HG02840 (cell line): ENCODE measurements at regions not wholly inside any gene's neighbourhood (a gene's known extent, or its start where the extent isn't known, plus 50 kb on each side); places are given as distances from the start of the nearest gene placed in this dataset.
"Not testable (repeated sequence)": the region's sequence is repeated elsewhere in the genome, so short reads cannot be mapped to it uniquely, and the experiment has no call there.

Experiments used
- ATAC-seq: cut with Tn5 transposase; IDR thresholded peaks from one replicate; pipeline ENCODE4 v1.9.1; 2021; ENCODE audit warnings: mild to moderate bottlenecking, moderate library complexity, moderate number of reproducible peaks; ENCODE audit not compliant: unreplicated experiment, low FRiP score

DNA sequence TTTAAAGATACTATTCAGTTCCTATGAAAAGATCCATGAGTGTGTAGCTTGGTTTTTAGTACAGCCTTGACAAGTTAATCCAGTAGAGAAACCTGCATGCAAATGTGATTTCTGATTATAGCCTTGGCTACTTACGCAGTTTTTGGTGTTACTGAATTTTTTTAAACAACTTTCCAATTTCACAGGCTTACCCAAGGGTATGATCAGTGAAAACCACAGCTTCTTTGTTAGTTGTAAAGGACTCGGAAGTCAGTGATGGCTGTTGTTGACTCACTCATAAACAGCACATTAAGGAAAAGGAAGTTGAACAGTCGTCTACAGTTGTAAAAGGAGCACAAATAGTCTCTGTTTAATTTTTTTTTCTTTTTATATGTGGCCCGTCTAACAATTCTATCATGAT lies 924.6 kb upstream of the ADAMTS5 start:
- not testable (repeated sequence) for ATAC-seq

- ATAC-seq = not testable (repeated sequence)
These were observed 921.0 kb upstream of the ADAMTS5 start for GRCh38 chr21:27887808-27888455.

DNA sequence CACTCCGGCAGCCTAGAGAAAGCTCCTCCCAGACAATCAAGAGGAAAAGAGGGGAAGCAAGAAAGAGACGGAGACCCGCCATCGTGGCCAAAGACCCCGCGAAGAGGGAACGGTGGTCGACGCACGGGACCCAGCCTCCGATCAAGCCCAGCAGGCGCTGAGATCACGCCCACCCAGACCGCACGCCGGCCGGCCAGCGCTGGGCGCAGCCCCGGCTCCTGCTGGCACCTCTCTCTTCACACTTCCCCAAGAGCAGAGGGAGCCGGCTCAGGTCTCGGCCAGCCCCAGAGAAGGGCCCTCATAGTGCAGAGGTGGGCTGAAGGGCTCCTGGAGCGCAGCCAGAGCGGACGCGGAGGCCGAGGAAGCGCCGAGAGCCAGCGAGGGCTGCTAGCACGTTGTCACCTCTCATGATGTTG lies 918.4 kb upstream of the ADAMTS5 start:
- ATAC-seq = no peak

DNA sequence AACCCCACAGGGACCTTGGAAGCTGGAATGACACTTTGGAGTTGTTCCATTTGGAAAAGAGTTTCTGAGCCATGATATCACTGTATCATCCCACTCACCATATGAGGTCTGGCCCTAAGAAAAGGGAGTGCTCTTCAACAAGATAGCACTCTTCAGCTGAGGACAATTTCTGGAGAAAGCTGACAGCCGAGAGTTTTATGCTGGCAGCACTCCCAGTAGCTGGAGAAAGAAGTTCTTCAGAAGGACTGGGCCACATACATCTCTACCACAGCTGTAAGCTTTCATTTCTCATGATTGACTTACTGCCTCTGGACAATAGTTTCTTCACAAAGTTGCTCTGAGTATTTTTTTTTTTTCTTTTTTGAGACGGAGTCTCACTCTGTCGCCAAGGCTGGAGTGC lies 914.4 kb upstream of the ADAMTS5 start:
- not testable (repeated sequence) for ATAC-seq

GRCh38 chr21:27872411-27872810 lies 905.5 kb upstream of the ADAMTS5 start:
- ATAC-seq = not testable (repeated sequence)

DNA sequence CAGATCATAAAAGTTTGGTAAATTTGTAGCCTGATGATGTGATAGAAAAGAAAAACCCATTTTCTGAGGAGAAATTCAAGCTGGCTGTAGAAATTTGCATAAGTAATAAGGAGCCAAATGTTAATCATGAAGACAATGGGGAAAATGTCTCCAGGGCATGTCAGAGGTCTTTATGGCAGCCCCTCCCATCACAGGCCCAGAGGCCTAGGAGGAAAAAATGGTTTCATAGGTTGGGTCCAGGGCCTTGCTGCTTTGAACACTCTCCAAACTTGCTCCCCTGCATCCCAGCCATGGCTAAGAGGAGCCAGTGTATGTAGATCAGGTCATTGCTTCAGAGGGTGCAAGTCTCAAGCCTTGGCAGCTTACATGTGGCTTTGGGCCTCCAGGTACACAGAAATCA lies 903.9 kb upstream of the ADAMTS5 start:
- ATAC-seq = not testable (repeated sequence)

- not testable (repeated sequence) for ATAC-seq
These were observed 893.5 kb upstream of the ADAMTS5 start for GRCh38 chr21:27860314-27860955.

- not testable (repeated sequence) for ATAC-seq
These were observed 891.4 kb upstream of the ADAMTS5 start for GRCh38 chr21:27858053-27858825.

DNA sequence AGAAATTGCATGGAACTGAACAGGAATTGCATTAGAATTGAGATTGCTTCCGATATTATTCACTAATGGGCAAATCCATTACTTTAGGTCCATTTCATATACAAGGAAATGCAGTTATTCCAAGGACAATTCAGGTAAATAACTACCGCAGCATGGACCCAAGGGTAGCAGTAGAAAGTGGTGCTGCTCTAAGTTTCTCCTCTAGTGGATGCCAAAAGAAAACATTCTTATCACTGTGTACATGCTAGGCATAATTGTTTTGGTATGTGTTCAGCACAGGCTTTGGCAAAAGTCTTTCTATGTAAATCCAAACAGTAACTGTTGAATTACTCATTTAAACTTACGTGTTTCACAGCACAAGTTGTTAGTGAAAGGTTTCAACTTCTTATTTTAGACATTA lies 890.1 kb upstream of the ADAMTS5 start:
- ATAC-seq = not testable (repeated sequence)

DNA sequence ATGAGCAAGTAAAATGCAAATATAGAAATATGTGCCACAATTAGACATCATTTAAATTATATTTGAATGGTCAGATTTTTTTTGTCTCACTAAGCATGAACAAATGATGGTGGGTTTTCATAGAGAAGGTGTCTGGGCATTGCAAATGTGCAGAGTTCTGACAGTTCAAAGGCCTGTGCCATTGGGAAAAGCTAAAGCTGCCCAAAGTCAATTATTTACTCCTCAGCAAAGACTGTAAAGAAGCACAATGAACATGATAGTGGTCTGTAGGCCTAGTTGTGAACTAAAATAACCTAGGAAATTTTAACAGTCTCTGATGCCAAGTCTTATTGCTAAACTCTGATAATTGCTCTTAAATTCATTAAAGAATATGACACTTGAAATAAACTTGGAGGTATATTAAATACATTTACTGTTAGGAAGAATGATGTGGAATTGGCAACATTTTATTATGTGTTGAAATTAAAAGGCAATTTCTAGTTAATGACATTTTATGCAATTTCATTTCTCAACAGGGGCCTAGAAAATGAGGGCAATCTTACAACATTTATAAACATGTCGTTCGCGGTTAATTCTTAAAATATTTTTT lies 874.3 kb upstream of the ADAMTS5 start:
- no peak for ATAC-seq

GRCh38 chr21:27840262-27840661 lies 873.4 kb upstream of the ADAMTS5 start:
- no peak for ATAC-seq

DNA sequence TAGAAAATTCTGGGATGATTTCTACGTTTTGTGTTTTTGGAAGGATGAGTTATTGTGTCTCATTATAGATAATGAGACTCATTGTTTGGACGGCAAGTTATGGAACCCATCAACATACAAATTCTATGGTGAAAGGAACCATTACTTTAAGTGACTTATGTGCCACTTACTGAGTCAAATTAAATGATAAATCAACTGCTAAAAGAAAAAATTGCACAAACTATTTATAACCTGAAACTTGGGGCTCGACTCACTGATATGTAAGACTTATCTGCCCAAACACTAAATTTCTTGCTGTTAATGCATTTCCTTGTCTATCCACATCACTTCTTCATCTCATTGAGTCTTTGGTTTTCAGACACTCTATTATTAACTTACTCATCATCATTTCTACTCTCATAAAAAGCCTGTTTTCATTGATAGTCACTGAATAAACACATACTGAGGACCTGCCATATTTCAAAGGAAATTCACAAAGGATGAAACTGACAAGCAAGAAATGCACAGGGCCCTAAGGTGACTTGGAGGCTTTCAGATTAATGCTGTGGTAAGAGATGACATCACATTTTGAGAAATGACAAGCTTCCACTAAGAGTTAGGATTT lies 872.7 kb upstream of the ADAMTS5 start:
- no peak for ATAC-seq

- no peak for ATAC-seq
These were observed 871.7 kb upstream of the ADAMTS5 start for GRCh38 chr21:27838573-27838972.

GRCh38 chr21:27837936-27838335 lies 871.0 kb upstream of the ADAMTS5 start:
- ATAC-seq = no peak

DNA sequence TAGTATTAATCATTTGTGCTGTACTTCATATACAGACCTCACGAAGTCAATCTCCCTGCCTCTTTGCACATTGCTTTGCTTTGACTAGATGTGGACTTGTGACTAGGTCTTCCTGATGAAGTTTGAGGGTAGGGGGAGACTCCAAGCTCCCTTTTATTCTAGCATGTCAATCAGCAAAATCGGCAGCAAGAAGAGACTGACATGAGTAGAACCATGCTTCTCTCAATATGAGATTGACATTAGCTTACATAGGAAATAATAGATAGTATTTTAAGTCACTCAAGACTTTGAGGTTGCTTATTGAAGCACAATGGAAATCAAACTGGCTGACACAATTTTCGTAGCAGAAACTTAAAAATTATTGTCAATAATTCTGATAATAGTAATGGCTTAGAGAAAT lies 866.4 kb upstream of the ADAMTS5 start:
- no peak for ATAC-seq

GRCh38 chr21:27831816-27832569 lies 865.1 kb upstream of the ADAMTS5 start:
- no peak for ATAC-seq

DNA sequence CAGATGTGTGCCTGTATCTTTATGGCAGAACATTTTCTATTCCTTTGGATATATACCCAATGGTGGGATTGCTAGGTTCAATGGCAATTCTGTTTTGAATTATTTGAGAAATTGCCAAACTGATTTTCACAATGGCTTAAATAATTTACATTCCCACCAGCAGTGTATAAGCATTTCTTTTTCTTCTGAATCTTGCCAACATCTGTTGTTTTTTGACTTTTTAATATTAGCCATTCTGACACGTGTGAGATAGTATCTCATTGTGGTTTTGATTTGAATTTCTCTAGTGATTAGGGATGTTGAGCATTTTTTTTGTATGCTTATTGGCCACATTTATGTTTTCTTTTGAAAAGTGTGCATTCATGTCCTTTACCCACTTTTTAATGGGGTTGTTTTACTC lies 864.3 kb upstream of the ADAMTS5 start:
- ATAC-seq = no peak

GRCh38 chr21:27827972-27828371 lies 861.1 kb upstream of the ADAMTS5 start:
- ATAC-seq = no peak

GRCh38 chr21:27825035-27825434 lies 858.1 kb upstream of the ADAMTS5 start:
- no peak for ATAC-seq

- ATAC-seq = no peak
These were observed 856.8 kb upstream of the ADAMTS5 start for GRCh38 chr21:27823652-27824201.
